Smooth muscle cell (in vitro differentiated cells): ENCODE measurements at regions not wholly inside any gene's neighbourhood (a gene's known extent, or its start where the extent isn't known, plus 50 kb on each side); places are given as distances from the start of the nearest gene placed in this dataset.

Source experiments
- DNase-seq: peaks from one replicate; lab custom pipeline; 2025; ENCODE audit not compliant: unreplicated experiment; lab: John Stamatoyannopoulos, UW
- H2AFZ ChIP-seq: fragments of 200-600 bp; sonication (generic); 2 replicates; pipeline ENCODE4 v1.6.0; 2016; ENCODE audit warnings: antibody characterized with exemption, low read depth, mild to moderate bottlenecking
- H3F3A ChIP-seq: fragments of 200-600 bp; sonication (generic); 2 replicates; pipeline ENCODE4 v1.6.0; 2017; ENCODE audit warnings: antibody characterized with exemption, low read depth
- H3K27ac ChIP-seq: fragments of 200-600 bp; sonication (generic); 2 replicates; pipeline ENCODE4 v1.5.1; 2016; ENCODE audit warnings: low read depth, mild to moderate bottlenecking
- H3K27me3 ChIP-seq: fragments of 200-600 bp; sonication (generic); 2 replicates; pipeline ENCODE4 v1.6.1; 2016; ENCODE audit warnings: low read depth, mild to moderate bottlenecking
- H3K36me3 ChIP-seq: fragments of 200-600 bp; sonication (generic); 2 replicates; pipeline ENCODE4 v1.5.1; 2016; ENCODE audit warnings: low read depth
- H3K4me1 ChIP-seq: fragments of 200-600 bp; sonication (generic); 2 replicates; pipeline ENCODE4 v1.5.1; 2016; ENCODE audit warnings: low read depth
- H3K4me2 ChIP-seq: fragments of 200-600 bp; sonication (generic); 2 replicates; pipeline ENCODE4 v1.6.0; 2016; ENCODE audit warnings: mild to moderate bottlenecking
- H3K4me3 ChIP-seq: fragments of 200-600 bp; sonication (generic); 2 replicates; pipeline ENCODE4 v1.5.1; 2016; ENCODE audit warnings: mild to moderate bottlenecking
- H3K79me2 ChIP-seq: fragments of 200-600 bp; sonication (generic); 2 replicates; pipeline ENCODE4 v1.6.0; 2016; ENCODE audit warnings: low read depth, mild to moderate bottlenecking
- H3K9ac ChIP-seq: fragments of 200-600 bp; sonication (generic); 2 replicates; pipeline ENCODE4 v1.6.0; 2016; ENCODE audit warnings: low read depth
- H3K9me3 ChIP-seq: fragments of 200-600 bp; sonication (generic); replicated peaks from 2 replicates; pipeline ENCODE4 v1.5.1; 2016; ENCODE audit warnings: low read depth
- H4K20me1 ChIP-seq: fragments of 200-600 bp; sonication (generic); 2 replicates; pipeline ENCODE4 v1.6.0; 2016; ENCODE audit warnings: low read depth
- WGBS: methylation state at CpG from one replicate; pipeline ENCODE4 v1.1.7; 2016; ENCODE audit warnings: low lambda C conversion rate; 5-methylcytosine and 5-hydroxymethylcytosine counted together
- TF ChIP-seq, protein P1 (sequence below): fragments of 200-600 bp; sonication (generic); IDR thresholded peaks from 2 replicates; pipeline ENCODE4 v1.5.1; 2017; ENCODE audit warnings: borderline replicate concordance, mild to moderate bottlenecking, antibody characterized with exemption; ENCODE audit not compliant: insufficient read depth, poor library complexity, severe bottlenecking

DNA sequence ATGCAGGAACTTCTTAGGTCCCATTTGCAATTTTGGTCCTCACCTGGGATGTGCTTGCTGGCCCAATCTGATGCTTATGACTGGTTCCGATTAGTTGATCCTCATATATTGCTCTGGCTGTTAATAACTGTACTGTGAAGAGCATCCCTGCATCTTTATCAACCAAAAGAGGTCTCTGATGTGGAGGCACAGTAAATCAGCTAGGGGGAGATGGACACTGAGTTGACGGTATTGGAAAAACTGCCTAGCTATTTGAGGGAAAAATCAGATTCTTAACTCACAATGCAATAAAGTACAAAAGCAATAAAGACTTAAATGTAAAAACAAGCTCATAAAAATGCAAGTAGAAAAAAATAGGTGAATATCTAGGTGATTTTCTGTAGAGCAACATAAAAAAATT, 188.0 kb upstream of the TCF4 start:
- Histone ChIP-seq H3K9ac (no peak overlapping the region), H2AFZ (no peak overlapping the region), H3K79me2 (no peaks in the 10 kb centered on the region), H3K9me3 (no peaks in the 10 kb centered on the region), H3K4me3 (no peak overlapping the region), H3F3A (no peaks in the 10 kb centered on the region), H3K27ac (no peak overlapping the region), H3K27me3 (no peaks in the 10 kb centered on the region), H3K36me3 (no peaks in the 10 kb centered on the region), H4K20me1 (no peaks in the 10 kb centered on the region), H3K4me2 (no peak overlapping the region), H3K4me1 (peaks cover 25% of the 10 kb centered on the region)
- TF ChIP-seq, protein P1, sequence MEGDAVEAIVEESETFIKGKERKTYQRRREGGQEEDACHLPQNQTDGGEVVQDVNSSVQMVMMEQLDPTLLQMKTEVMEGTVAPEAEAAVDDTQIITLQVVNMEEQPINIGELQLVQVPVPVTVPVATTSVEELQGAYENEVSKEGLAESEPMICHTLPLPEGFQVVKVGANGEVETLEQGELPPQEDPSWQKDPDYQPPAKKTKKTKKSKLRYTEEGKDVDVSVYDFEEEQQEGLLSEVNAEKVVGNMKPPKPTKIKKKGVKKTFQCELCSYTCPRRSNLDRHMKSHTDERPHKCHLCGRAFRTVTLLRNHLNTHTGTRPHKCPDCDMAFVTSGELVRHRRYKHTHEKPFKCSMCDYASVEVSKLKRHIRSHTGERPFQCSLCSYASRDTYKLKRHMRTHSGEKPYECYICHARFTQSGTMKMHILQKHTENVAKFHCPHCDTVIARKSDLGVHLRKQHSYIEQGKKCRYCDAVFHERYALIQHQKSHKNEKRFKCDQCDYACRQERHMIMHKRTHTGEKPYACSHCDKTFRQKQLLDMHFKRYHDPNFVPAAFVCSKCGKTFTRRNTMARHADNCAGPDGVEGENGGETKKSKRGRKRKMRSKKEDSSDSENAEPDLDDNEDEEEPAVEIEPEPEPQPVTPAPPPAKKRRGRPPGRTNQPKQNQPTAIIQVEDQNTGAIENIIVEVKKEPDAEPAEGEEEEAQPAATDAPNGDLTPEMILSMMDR = no peak
- no peak for DNase-seq
- WGBS = 46% methylated on average over 2 of the region's 2 CpGs

DNA sequence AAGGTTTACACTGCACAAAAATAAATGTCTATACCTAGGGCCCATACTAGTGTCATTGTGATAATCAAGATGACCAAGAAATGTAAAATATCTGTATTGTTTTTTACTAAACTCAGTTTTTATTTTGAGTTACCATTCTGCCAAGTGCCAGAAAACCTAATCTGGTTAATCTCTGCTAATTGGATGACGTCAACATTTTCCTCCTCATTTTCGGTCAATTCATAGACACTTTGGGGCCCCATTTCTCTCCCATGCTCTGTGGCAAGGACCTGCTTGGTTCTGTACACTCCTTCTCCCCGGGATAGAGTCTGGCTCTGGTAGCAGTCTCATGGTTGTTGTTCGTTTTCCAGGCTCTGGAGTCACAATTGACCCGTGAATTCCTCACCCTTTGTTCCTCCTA, 186.5 kb upstream of the TCF4 start:
- no peak overlapping the region for H3K27ac ChIP-seq

DNA sequence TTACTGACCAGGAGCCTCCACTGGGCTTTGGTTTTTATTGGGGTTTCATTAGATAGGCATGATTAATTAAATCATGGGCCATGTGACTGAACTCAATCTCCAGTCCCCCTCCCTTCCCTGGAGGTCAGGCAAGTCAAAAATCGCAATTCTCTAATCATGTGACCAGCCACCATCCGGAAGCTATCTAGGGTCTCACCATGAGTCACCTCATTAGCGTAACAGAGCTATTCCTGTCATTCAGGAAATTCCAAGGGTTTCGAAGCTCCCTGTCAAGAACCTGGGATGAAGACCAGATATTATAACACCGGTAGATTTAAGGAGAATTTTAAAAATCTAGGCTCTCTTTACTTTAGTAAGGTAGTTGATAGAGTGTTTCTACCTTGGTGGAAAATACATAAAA, 180.3 kb upstream of the TCF4 start:
- no peaks in the 10 kb centered on the region for H3K36me3 ChIP-seq
- no peaks in the 10 kb centered on the region for H3K79me2 ChIP-seq
- no peak overlapping the region for H2AFZ ChIP-seq
- H3K27me3 ChIP-seq = no peaks in the 10 kb centered on the region
- H3F3A ChIP-seq = peaks cover 14% of the 10 kb centered on the region
- WGBS = 13% methylated on average over 5 of the region's 5 CpGs
- H3K4me1 ChIP-seq = no peaks in the 10 kb centered on the region
- no peak overlapping the region for H3K9ac ChIP-seq
- H4K20me1 ChIP-seq = no peaks in the 10 kb centered on the region
- H3K4me2 ChIP-seq = no peak overlapping the region
- H3K27ac ChIP-seq = no peak overlapping the region
- TF ChIP-seq, protein P1 = no peak
- H3K9me3 ChIP-seq = no peaks in the 10 kb centered on the region
- no peak for DNase-seq
- H3K4me3 ChIP-seq = no peak overlapping the region

More for the DNA sequence above, 186.5 kb upstream of the TCF4 start:
- Histone ChIP-seq H3F3A (no peaks in the 10 kb centered on the region), H3K79me2 (no peaks in the 10 kb centered on the region), H2AFZ (no peak overlapping the region), H4K20me1 (no peaks in the 10 kb centered on the region), H3K4me3 (no peak overlapping the region), H3K9ac (no peak overlapping the region), H3K9me3 (no peaks in the 10 kb centered on the region), H3K4me2 (no peak overlapping the region), H3K27me3 (no peaks in the 10 kb centered on the region), H3K4me1 (peaks cover 18% of the 10 kb centered on the region), H3K36me3 (no peaks in the 10 kb centered on the region)
- 86% methylated on average over 5 of the region's 5 CpGs for whole genome bisulfite sequencing
- no peak for DNase-seq
- TF ChIP-seq, protein P1 = no peak

DNA sequence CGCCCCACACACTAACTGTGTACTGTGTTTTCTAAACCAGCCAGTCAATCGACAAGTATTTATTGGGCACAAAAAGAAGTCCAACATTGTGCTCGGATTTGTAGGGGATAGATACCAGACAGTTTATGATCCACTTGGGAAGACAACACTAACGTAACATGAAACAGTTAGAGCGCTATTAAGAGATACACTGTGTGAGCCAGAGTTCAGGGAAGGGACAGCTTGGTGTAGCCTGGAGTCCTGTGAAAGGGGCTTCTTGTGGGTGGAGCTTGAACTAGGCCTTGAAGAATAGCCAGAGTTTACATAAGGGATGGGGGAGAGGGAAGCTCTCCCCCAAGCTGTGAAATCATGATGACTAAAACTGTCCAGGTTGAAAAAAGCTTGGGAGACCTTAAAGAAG, 176.4 kb upstream of the TCF4 start:
- TF ChIP-seq, protein P1 = no peak
- Histone ChIP-seq H3K9ac (no peak overlapping the region), H3K4me2 (peak overlapping the region; percentile 23), H4K20me1 (no peaks in the 10 kb centered on the region), H3K27ac (peak overlapping the region; percentile 70), H3K4me3 (no peak overlapping the region), H3K27me3 (no peaks in the 10 kb centered on the region), H3F3A (peaks cover 18% of the 10 kb centered on the region), H3K79me2 (no peaks in the 10 kb centered on the region), H3K36me3 (no peaks in the 10 kb centered on the region), H3K4me1 (peaks cover 12% of the 10 kb centered on the region), H3K9me3 (no peaks in the 10 kb centered on the region), H2AFZ (peak overlapping the region; percentile 26)
- 33% methylated on average over 5 of the region's 5 CpGs for WGBS
- DNase-seq = no peak
